ENCODE measurements at regions not wholly inside any gene's neighbourhood (a gene's known extent, or its start where the extent isn't known, plus 50 kb on each side); places are given as distances from the start of the nearest gene placed in this dataset.

GRCh38 chr2:35714883-35715282 is 640.7 kb upstream of the CRIM1 start:
- TF ChIP-seq POLR2A (IDR thresholded peaks at IDR 0.05) (no peak), CTCF (IDR thresholded peaks at IDR 0.05) (no peak), POLR2AphosphoS5 (IDR thresholded peaks at IDR 0.05) (no peak)

Measured in prostate gland (tissue), 2 donors.